Mesenchymal stem cell (in vitro differentiated cells and primary cell): ENCODE measurements at regions not wholly inside any gene's neighbourhood (a gene's known extent, or its start where the extent isn't known, plus 50 kb on each side); places are given as distances from the start of the nearest gene placed in this dataset.
A peak's percentile ranks its signal among the peaks of the same experiment; 100 is the strongest.

ENCODE experiments used
- DNase-seq: peaks from one replicate; pipeline ENCODE4 v3.0.0-alpha.2; 2013
- H2AFZ ChIP-seq: one replicate; pipeline ENCODE4 v1.6.1; 2013; ENCODE audit warnings: low read depth, mild to moderate bottlenecking, control low read depth, inconsistent platforms, low read length, moderate library complexity
- H2AK5ac ChIP-seq: 2 replicates; pipeline ENCODE4 v1.6.1; 2013; ENCODE audit warnings: low read length, moderate library complexity, mild to moderate bottlenecking, inconsistent platforms; ENCODE audit not compliant: severe bottlenecking
- H2BK120ac ChIP-seq: one replicate; pipeline ENCODE4 v1.6.1; 2013; ENCODE audit warnings: low read depth, mild to moderate bottlenecking, inconsistent platforms, low read length, moderate library complexity
- H2BK12ac ChIP-seq, 2 experiments: one replicate each; pipeline ENCODE4 v1.6.1; 2013; ENCODE audit warnings: inconsistent platforms in 2 of 2, low read length in 2 of 2, mild to moderate bottlenecking in 2 of 2, moderate library complexity in 2 of 2, control low read depth in 1 of 2
- H2BK15ac ChIP-seq: one replicate; pipeline ENCODE4 v1.6.1; 2013; ENCODE audit warnings: mild to moderate bottlenecking, low read depth, inconsistent platforms; ENCODE audit not compliant: poor library complexity, severe bottlenecking
- H2BK5ac ChIP-seq: 2 replicates; pipeline ENCODE4 v1.6.1; 2013; ENCODE audit warnings: low read depth, mild to moderate bottlenecking, low read length, control low read depth, inconsistent platforms; ENCODE audit not compliant: poor library complexity, severe bottlenecking
- H3K14ac ChIP-seq, 2 experiments: one replicate each; pipeline ENCODE4 v1.6.1; 2013; ENCODE audit warnings: inconsistent platforms in 2 of 2, low read length in 2 of 2, control low read depth in 1 of 2, mild to moderate bottlenecking in 1 of 2, moderate library complexity in 1 of 2
- H3K18ac ChIP-seq, 2 experiments: one replicate each; pipeline ENCODE4 v1.6.1; 2013; ENCODE audit warnings: inconsistent platforms in 2 of 2, low read length in 2 of 2, control low read depth in 1 of 2, low read depth in 1 of 2, mild to moderate bottlenecking in 1 of 2
- H3K23ac ChIP-seq, 2 experiments: one replicate each; pipeline ENCODE4 v1.6.1; 2013; ENCODE audit warnings: inconsistent platforms in 2 of 2, low read length in 2 of 2, mild to moderate bottlenecking in 2 of 2, moderate library complexity in 2 of 2, control low read depth in 1 of 2
- H3K27ac ChIP-seq: 2 replicates; pipeline ENCODE4 v1.5.1; 2013; ENCODE audit warnings: mild to moderate bottlenecking, moderate library complexity, low read length, control low read depth, inconsistent platforms; ENCODE audit not compliant: poor library complexity, severe bottlenecking
- H3K27me3 ChIP-seq, 2 experiments: 2 replicates each; pipeline versions ENCODE4 v1.6.1 to v1.7.0; 2013; ENCODE audit warnings: low read length in 2 of 2, mild to moderate bottlenecking in 2 of 2, moderate library complexity in 2 of 2, control low read depth in 1 of 2, inconsistent platforms in 1 of 2; ENCODE audit not compliant: control insufficient read depth in 1 of 2, insufficient read depth in 1 of 2
- H3K36me3 ChIP-seq, 2 experiments: 2 replicates each; pipeline versions ENCODE4 v1.6.1 to v1.7.0; 2013; ENCODE audit warnings: low read length in 2 of 2, control low read depth in 1 of 2, inconsistent platforms in 1 of 2, low read depth in 1 of 2, mild to moderate bottlenecking in 1 of 2; ENCODE audit not compliant: insufficient read depth in 2 of 2, control insufficient read depth in 1 of 2
- H3K4ac ChIP-seq, 2 experiments: one replicate each; pipeline ENCODE4 v1.6.1; 2013; ENCODE audit warnings: inconsistent platforms in 2 of 2, low read length in 2 of 2, mild to moderate bottlenecking in 2 of 2, moderate library complexity in 2 of 2, control low read depth in 1 of 2, low read depth in 1 of 2
- H3K4me1 ChIP-seq: 2 replicates; pipeline ENCODE4 v1.6.1; 2013; ENCODE audit warnings: low read depth, low read length, control low read depth; ENCODE audit not compliant: control insufficient read depth, insufficient read depth
- H3K4me2 ChIP-seq: 2 replicates; pipeline ENCODE4 v1.6.1; 2013; ENCODE audit warnings: low read length, mild to moderate bottlenecking, inconsistent platforms; ENCODE audit not compliant: poor library complexity, severe bottlenecking
- H3K4me3 ChIP-seq, 2 experiments: 2 replicates each; pipeline versions ENCODE4 v1.5.1 to v1.7.0; 2013; ENCODE audit warnings: low read length in 2 of 2, mild to moderate bottlenecking in 2 of 2, control low read depth in 1 of 2, low read depth in 1 of 2; ENCODE audit not compliant: insufficient read depth in 1 of 2
- H3K79me1 ChIP-seq: replicated peaks from 2 replicates; pipeline ENCODE4 v1.6.1; 2013; ENCODE audit warnings: mild to moderate bottlenecking, control low read depth, low read length, inconsistent platforms; ENCODE audit not compliant: poor library complexity, severe bottlenecking
- H3K9ac ChIP-seq: 2 replicates; pipeline ENCODE4 v1.7.0; 2013; ENCODE audit warnings: mild to moderate bottlenecking, low read length, moderate library complexity
- H3K9me3 ChIP-seq: 2 replicates; pipeline ENCODE4 v1.7.0; 2013; ENCODE audit warnings: mild to moderate bottlenecking, low read length; ENCODE audit not compliant: control insufficient read depth
- H4K8ac ChIP-seq: one replicate; pipeline ENCODE4 v1.6.1; 2013; ENCODE audit warnings: inconsistent platforms, mild to moderate bottlenecking, low read length, moderate library complexity
- H4K91ac ChIP-seq: one replicate; pipeline ENCODE4 v1.6.1; 2013; ENCODE audit warnings: mild to moderate bottlenecking, low read length, inconsistent platforms
- WGBS: methylation state at CpG from one replicate; pipeline ENCODE4 v1.1.7; 2013; ENCODE audit warnings: mixed read lengths; 5-methylcytosine and 5-hydroxymethylcytosine counted together

GRCh38 chr7:48742079-48742798 lies 182.1 kb upstream of the CDC14C start:
- Histone ChIP-seq H3K23ac (no peak overlapping the region), H3K4me3 (no peak overlapping the region), H4K8ac (no peak overlapping the region), H2AK5ac (no peak overlapping the region), H2BK15ac (no peak overlapping the region), H3K4me1 (no peaks in the 10 kb centered on the region), H2BK120ac (no peak overlapping the region), H2BK12ac (no peak overlapping the region), H2AFZ (no peak overlapping the region), H3K18ac (no peak overlapping the region), H3K4me2 (no peak overlapping the region), H3K36me3 (no peaks in the 10 kb centered on the region), H3K14ac (no peak overlapping the region), H3K4ac (no peak overlapping the region), H3K27ac (no peak overlapping the region), H2BK5ac (no peak overlapping the region), H3K9ac (no peak overlapping the region), H3K9me3 (peaks cover 8% of the 10 kb centered on the region), H4K91ac (no peak overlapping the region), H3K79me1 (no peaks in the 10 kb centered on the region), H3K27me3 (no peaks in the 10 kb centered on the region)
- DNase-seq, result no peak
- 66% methylated on average over 3 of the region's 3 CpGs for WGBS

- Histone ChIP-seq H4K8ac (no peak overlapping the region), H3K14ac (no peak overlapping the region), H3K4ac (no peak overlapping the region), H2BK15ac (no peak overlapping the region), H2BK5ac (no peak overlapping the region), H2AK5ac (no peak overlapping the region), H3K9ac (no peak overlapping the region), H3K23ac (no peak overlapping the region), H2BK12ac (no peak overlapping the region), H3K9me3 (no peaks in the 10 kb centered on the region), H3K27me3 (peaks cover 0 to 10% of the 10 kb centered on the region in 2 experiments), H3K27ac (no peak overlapping the region), H2BK120ac (no peak overlapping the region), H3K79me1 (no peaks in the 10 kb centered on the region), H3K36me3 (no peaks in the 10 kb centered on the region), H2AFZ (no peak overlapping the region), H4K91ac (no peak overlapping the region), H3K4me2 (no peak overlapping the region), H3K4me3 (peak overlapping the region in 1 of 2 experiments; percentile 2), H3K4me1 (no peaks in the 10 kb centered on the region), H3K18ac (no peak overlapping the region)
- 77% methylated on average over 12 of the region's 12 CpGs for WGBS
- no peak for DNase-seq
Observed at GRCh38 chr7:48748081-48748833, 176.1 kb upstream of the CDC14C start.

GRCh38 chr7:48755061-48755555 lies 169.2 kb upstream of the CDC14C start:
- Histone ChIP-seq H2AFZ (no peak overlapping the region), H3K14ac (no peak overlapping the region), H3K9me3 (no peaks in the 10 kb centered on the region), H3K9ac (no peak overlapping the region), H3K79me1 (no peaks in the 10 kb centered on the region), H4K8ac (no peak overlapping the region), H3K23ac (no peak overlapping the region), H3K4me2 (no peak overlapping the region), H2BK5ac (no peak overlapping the region), H3K4me1 (no peaks in the 10 kb centered on the region), H4K91ac (no peak overlapping the region), H3K4me3 (no peak overlapping the region), H2BK12ac (no peak overlapping the region), H3K27ac (no peak overlapping the region), H2AK5ac (no peak overlapping the region), H2BK120ac (no peak overlapping the region), H3K4ac (no peak overlapping the region), H3K36me3 (no peaks in the 10 kb centered on the region), H3K27me3 (peaks cover 0 to 14% of the 10 kb centered on the region in 2 experiments), H3K18ac (no peak overlapping the region), H2BK15ac (no peak overlapping the region)
- no peak for DNase-seq
- 86% methylated on average over 3 of the region's 3 CpGs for WGBS

- H3K4me3 ChIP-seq, result no peak overlapping the region
- no peak overlapping the region for H3K4ac ChIP-seq
- no peak overlapping the region for H3K9ac ChIP-seq
- H3K27ac ChIP-seq, result no peak overlapping the region
- H3K23ac ChIP-seq, result no peak overlapping the region
- H3K36me3 ChIP-seq, result no peaks in the 10 kb centered on the region
- H2AFZ ChIP-seq, result no peak overlapping the region
- no peak overlapping the region for H4K91ac ChIP-seq
- no peaks in the 10 kb centered on the region for H3K4me1 ChIP-seq
- no peak overlapping the region for H2AK5ac ChIP-seq
- no peak overlapping the region for H2BK120ac ChIP-seq
- no peak overlapping the region for H3K18ac ChIP-seq
- H3K4me2 ChIP-seq, result no peak overlapping the region
- no peak overlapping the region for H3K14ac ChIP-seq
- H2BK12ac ChIP-seq, result no peak overlapping the region
- H4K8ac ChIP-seq, result no peak overlapping the region
- DNase-seq, result no peak
- no peaks in the 10 kb centered on the region for H3K79me1 ChIP-seq
- no peak overlapping the region for H2BK15ac ChIP-seq
- WGBS, result 67% methylated on average over 1 of the region's 1 CpG
- no peak overlapping the region for H2BK5ac ChIP-seq
- H3K9me3 ChIP-seq, result no peaks in the 10 kb centered on the region
- H3K27me3 ChIP-seq, result peaks cover 0 to 3% of the 10 kb centered on the region in 2 experiments
Observed at GRCh38 chr7:48759431-48760080, 164.8 kb upstream of the CDC14C start.
